HEK293T (cell line): ENCODE measurements at regions not wholly inside any gene's neighbourhood (a gene's known extent, or its start where the extent isn't known, plus 50 kb on each side); places are given as distances from the start of the nearest gene placed in this dataset.

ENCODE experiments used
- ARNT ChIP-seq: fragments of 450-650 bp; IDR thresholded peaks from 2 replicates; pipeline ENCODE4 v1.6.1; 2017; ENCODE audit warnings: mild to moderate bottlenecking
- BHLHE40 ChIP-seq: fragments of 450-650 bp; IDR thresholded peaks from 2 replicates; pipeline ENCODE4 v1.6.1; 2016; ENCODE audit warnings: mild to moderate bottlenecking, moderate library complexity, borderline replicate concordance
- ELF4 ChIP-seq: fragments of 450-650 bp; IDR thresholded peaks from 2 replicates; pipeline ENCODE4 v1.6.1; 2017; ENCODE audit warnings: antibody characterized with exemption
- FOXA1 ChIP-seq: fragments of 450-650 bp; IDR thresholded peaks from 2 replicates; pipeline ENCODE4 v1.6.1; 2016; ENCODE audit warnings: mild to moderate bottlenecking
- FOXK2 ChIP-seq: fragments of 450-650 bp; IDR thresholded peaks from 2 replicates; pipeline ENCODE4 v1.6.1; 2016; ENCODE audit warnings: mild to moderate bottlenecking
- FOXM1 ChIP-seq: fragments of 450-650 bp; IDR thresholded peaks from 2 replicates; pipeline ENCODE4 v1.6.1; 2017; ENCODE audit warnings: mild to moderate bottlenecking, borderline replicate concordance
- LEF1 ChIP-seq: fragments of 450-650 bp; IDR thresholded peaks from 2 replicates; pipeline ENCODE4 v1.6.1; 2017; ENCODE audit warnings: mild to moderate bottlenecking, borderline replicate concordance
- NFRKB ChIP-seq: fragments of 450-650 bp; IDR thresholded peaks from 2 replicates; pipeline ENCODE4 v1.6.1; 2016; ENCODE audit warnings: mild to moderate bottlenecking, moderate library complexity
- SP1 ChIP-seq: fragments of 450-650 bp; IDR thresholded peaks from 2 replicates; pipeline ENCODE4 v1.6.1; 2017
- SUZ12 ChIP-seq: fragments of 450-650 bp; IDR thresholded peaks from 2 replicates; pipeline ENCODE4 v1.6.1; 2016; ENCODE audit warnings: mild to moderate bottlenecking
- TARDBP ChIP-seq: fragments of 450-650 bp; IDR thresholded peaks from 2 replicates; pipeline ENCODE4 v1.6.1; 2016
- ZNF384 ChIP-seq: fragments of 450-650 bp; IDR thresholded peaks from 2 replicates; pipeline ENCODE4 v1.6.1; 2016
- TF ChIP-seq, protein P1 (sequence below): fragments of 450-650 bp; IDR thresholded peaks from 2 replicates; pipeline ENCODE4 v1.6.1; 2016

DNA sequence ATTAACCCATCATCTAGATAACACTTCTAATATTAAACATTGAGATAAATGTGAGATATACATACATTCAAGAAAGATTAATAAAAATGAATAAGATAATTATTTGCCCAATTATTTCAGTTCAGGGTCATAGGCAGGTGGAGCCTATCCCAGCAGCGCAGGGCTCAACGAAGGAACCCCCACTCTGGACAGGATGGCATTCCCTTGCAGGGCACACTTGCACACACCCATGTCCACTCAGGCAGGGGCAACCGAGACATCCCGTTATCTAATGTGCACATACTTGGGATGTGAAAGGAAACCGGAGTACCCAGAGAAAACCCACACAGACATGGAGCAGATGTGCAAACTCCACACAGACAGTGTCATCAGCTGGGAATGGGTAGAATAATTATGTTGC, 175.4 kb upstream of the CMC1 start:
- no peak for TF ChIP-seq TARDBP
- TF ChIP-seq FOXA1, result no peak
- TF ChIP-seq, protein P1, sequence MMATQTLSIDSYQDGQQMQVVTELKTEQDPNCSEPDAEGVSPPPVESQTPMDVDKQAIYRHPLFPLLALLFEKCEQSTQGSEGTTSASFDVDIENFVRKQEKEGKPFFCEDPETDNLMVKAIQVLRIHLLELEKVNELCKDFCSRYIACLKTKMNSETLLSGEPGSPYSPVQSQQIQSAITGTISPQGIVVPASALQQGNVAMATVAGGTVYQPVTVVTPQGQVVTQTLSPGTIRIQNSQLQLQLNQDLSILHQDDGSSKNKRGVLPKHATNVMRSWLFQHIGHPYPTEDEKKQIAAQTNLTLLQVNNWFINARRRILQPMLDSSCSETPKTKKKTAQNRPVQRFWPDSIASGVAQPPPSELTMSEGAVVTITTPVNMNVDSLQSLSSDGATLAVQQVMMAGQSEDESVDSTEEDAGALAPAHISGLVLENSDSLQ, result no peak
- no peak for TF ChIP-seq SP1
- TF ChIP-seq ZNF384, result no peak
- TF ChIP-seq FOXK2, result no peak
- no peak for TF ChIP-seq ELF4
- no peak for TF ChIP-seq FOXM1
- TF ChIP-seq SUZ12, result no peak
- TF ChIP-seq NFRKB, result no peak
- no peak for TF ChIP-seq ARNT
- TF ChIP-seq BHLHE40, result no peak
- no peak for TF ChIP-seq LEF1
